HG03558 (cell line): ENCODE measurements at regions not wholly inside any gene's neighbourhood (a gene's known extent, or its start where the extent isn't known, plus 50 kb on each side); places are given as distances from the start of the nearest gene placed in this dataset.

ENCODE experiments used
- ATAC-seq: cut with Tn5 transposase; IDR thresholded peaks from one replicate; pipeline ENCODE4 v1.9.1; 2021; ENCODE audit warnings: moderate number of reproducible peaks; ENCODE audit not compliant: unreplicated experiment; ENCODE audit errors: extremely low read depth

GRCh38 chr22:47396515-47396914 is 634.1 kb downstream of the TBC1D22A start:
- no peak for ATAC-seq

GRCh38 chr22:47396105-47396504 is 633.7 kb downstream of the TBC1D22A start:
- ATAC-seq = no peak

- ATAC-seq = no peak
Observed at GRCh38 chr22:47395481-47395880, 633.0 kb downstream of the TBC1D22A start.

GRCh38 chr22:47394504-47395440 is 632.3 kb downstream of the TBC1D22A start:
- ATAC-seq = no peak

- ATAC-seq = no peak
Observed at GRCh38 chr22:47393191-47393590, 630.7 kb downstream of the TBC1D22A start.

GRCh38 chr22:47392729-47393128 is 630.3 kb downstream of the TBC1D22A start:
- ATAC-seq = no peak

- no peak for ATAC-seq
Observed at GRCh38 chr22:47392054-47392347, 629.6 kb downstream of the TBC1D22A start.

- no peak for ATAC-seq
Observed at GRCh38 chr22:47391169-47392053, 629.0 kb downstream of the TBC1D22A start.

- no peak for ATAC-seq
Observed at GRCh38 chr22:47390026-47390970, 627.8 kb downstream of the TBC1D22A start.

- no peak for ATAC-seq
Observed at GRCh38 chr22:47389201-47389600, 626.8 kb downstream of the TBC1D22A start.

GRCh38 chr22:47388778-47389177 is 626.3 kb downstream of the TBC1D22A start:
- ATAC-seq = no peak

- ATAC-seq = no peak
Observed at GRCh38 chr22:47388331-47388730, 625.9 kb downstream of the TBC1D22A start.

GRCh38 chr22:47386812-47387510 is 624.5 kb downstream of the TBC1D22A start:
- ATAC-seq = no peak

- no peak for ATAC-seq
Observed at GRCh38 chr22:47384977-47385376, 622.5 kb downstream of the TBC1D22A start.

- ATAC-seq = no peak
Observed at GRCh38 chr22:47382164-47382890, 619.9 kb downstream of the TBC1D22A start.

GRCh38 chr22:47381240-47381639 is 618.8 kb downstream of the TBC1D22A start:
- no peak for ATAC-seq

GRCh38 chr22:47380692-47381091 is 618.2 kb downstream of the TBC1D22A start:
- ATAC-seq = no peak

GRCh38 chr22:47379037-47379436 is 616.6 kb downstream of the TBC1D22A start:
- ATAC-seq = no peak
